T follicular helper cell (primary cell): ENCODE measurements at regions not wholly inside any gene's neighbourhood (a gene's known extent, or its start where the extent isn't known, plus 50 kb on each side); places are given as distances from the start of the nearest gene placed in this dataset.

Experiments
- DNase-seq: peaks from one replicate; pipeline ENCODE4 v3.0.0-alpha.2; 2020; ENCODE audit warnings: low read depth

DNA sequence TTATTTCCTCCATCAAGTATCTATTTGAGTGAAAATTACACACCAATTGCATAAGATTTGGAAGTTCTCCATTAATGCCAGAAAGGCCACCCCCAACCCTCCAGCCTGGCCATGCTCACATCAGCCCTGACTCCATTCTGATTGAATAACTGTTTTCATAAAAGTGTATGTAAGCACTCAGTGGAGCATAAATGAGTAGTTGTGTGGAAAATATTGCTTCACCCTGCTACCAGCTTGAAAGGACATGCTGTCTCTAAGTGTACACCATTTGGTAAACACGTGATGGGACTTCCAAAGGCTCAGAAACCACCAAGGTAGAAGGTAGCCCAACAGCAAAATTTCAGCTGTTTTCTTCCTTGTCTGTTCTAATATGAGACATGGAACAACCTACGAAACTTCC, 393.8 kb downstream of the ZNF385D start:
- DNase-seq, result no peak

- no peak for DNase-seq
These were observed 394.6 kb downstream of the ZNF385D start for GRCh38 chr3:21356402-21356801.

- no peak for DNase-seq
These were observed 405.5 kb downstream of the ZNF385D start for GRCh38 chr3:21345382-21345976.

DNA sequence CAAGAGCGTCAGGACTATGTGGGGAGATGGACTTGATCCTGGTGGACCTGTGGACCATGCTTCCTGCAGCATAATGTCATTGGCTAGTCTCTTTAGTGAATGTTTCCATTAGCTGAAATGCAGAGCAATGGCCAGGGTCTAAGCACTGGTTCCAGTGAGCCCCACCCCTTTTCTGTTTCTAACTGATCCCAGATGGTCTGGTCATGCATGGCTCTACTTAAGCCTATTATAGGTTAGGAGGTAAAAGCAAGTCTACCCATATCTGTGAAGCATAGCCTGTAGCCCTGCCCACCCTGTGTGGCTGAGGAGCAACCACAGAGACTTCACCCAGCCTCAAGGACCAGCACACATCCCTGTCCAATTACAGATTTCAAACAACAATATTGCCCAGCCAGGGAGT, 419.2 kb downstream of the ZNF385D start:
- DNase-seq, result no peak

DNA sequence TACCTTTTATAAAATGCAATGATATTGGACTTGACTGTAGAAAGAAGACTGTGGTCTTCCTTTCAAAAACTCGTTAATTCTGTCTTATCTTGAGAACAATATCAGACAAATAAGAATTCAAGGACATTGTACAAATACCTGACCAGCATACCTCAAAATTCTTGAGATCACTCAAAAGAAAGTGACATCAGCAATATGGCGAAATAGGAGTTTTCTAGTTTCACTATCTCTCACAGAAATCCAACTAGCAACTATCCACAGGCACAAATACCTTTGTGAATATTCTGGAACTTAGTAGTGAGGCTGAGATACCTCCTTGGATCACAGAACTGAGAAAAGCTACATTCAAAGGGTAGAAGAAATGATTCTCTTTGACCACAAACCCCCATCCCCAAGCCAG, 419.7 kb downstream of the ZNF385D start:
- no peak for DNase-seq

DNA sequence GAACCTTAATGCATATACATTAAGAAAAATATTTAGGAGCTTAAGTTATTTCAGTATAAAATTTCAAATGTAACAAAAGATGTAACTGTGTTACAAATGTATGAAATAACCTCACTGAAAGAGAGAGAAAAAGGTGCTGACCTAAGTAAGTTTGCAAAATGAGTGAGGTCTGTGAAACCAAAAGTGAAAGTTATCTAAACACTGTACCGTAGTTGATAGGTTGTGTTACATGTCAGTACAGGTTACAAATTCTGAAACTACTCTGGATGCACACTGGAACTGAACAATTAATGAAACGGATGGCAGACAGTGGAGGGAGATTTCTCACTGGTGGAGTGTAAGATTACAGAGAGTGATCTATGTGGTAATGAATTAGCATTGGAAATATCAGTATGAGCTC, 420.7 kb downstream of the ZNF385D start:
- DNase-seq, result no peak

GRCh38 chr3:21328711-21329390, 422.2 kb downstream of the ZNF385D start:
- DNase-seq, result no peak

- DNase-seq, result no peak
These were observed 424.1 kb downstream of the ZNF385D start for GRCh38 chr3:21326704-21327475.

DNA sequence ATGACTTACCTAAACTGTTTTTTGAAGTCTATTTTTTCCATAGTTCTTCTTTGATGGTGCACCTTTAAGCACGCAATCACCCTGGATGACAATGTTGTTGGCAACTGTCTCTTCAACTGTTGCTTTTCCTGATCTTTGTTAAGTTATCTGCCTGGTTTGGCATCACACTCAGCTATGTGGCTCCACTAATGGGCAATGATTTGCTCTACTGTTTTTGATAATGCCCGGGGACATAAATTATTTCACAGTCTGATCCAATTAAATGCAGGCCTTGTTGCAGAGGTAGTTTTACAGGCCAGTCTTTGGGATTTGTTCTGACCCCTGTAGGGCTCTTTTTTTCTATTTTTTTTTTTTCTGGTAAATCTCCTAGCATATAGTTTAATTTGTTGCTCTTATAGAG, 436.3 kb downstream of the ZNF385D start:
- no peak for DNase-seq

- no peak for DNase-seq
These were observed 440.1 kb downstream of the ZNF385D start for GRCh38 chr3:21310891-21311290.

- no peak for DNase-seq
These were observed 440.8 kb downstream of the ZNF385D start for GRCh38 chr3:21310161-21310560.

DNA sequence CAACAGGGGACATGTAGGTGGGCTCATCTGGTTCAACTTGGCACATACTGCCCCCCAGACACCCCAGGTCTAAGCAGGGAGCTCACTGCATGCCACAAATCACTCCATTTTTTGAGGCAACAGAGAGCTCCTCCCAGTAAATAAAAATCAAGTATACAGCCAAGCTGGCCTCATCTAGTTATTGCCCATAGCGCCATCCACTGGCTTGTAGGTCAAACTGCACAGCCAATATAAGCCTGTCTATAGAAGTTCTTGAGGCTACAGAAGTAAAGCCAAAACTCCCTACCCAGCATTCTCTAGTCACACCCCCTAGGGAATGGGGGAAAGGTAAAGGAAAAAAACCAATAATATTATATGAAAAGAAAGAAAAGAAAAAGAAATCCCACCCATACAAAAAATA, 453.7 kb downstream of the ZNF385D start:
- DNase-seq, result no peak

DNA sequence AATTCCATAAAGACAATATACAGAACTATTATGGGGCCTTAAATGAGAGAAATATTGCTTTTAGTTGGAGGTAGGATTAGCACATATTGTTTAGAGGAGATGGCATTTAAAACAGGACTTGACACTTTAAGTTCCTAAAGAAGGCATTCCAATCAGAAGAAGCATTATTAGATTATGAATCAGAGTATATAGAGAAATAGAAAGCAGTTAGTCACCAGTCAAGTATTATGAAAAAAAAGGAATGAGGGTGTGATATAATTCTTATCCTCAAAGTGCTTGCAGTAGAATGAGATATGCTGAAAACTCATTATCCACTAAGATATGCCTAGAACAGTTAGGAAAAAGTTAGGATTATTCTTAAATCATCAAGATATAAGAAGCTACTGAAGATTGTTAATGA, 456.2 kb downstream of the ZNF385D start:
- no peak for DNase-seq

DNA sequence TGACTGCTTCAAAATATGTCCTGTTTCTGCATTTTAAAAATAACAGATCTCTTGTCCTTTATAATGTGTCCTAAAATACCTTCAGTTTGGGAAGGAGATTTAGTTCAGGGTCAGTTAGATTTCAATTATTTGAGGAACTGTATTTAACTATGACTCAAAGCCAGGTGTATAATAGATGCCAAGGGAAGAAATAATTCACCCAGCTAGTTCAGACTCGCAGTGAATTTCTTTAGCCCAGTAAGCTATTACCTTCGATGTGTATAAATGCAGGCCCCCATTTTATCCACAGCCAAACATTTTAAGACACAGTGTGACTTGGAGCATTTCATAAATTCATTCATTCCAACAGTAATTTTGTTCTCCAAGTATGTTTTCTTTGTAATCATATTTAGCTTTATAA, 458.0 kb downstream of the ZNF385D start:
- DNase-seq, result no peak

- DNase-seq, result no peak
These were observed 460.5 kb downstream of the ZNF385D start for GRCh38 chr3:21290557-21290956.

GRCh38 chr3:21274079-21274571, 476.9 kb downstream of the ZNF385D start:
- no peak for DNase-seq

DNA sequence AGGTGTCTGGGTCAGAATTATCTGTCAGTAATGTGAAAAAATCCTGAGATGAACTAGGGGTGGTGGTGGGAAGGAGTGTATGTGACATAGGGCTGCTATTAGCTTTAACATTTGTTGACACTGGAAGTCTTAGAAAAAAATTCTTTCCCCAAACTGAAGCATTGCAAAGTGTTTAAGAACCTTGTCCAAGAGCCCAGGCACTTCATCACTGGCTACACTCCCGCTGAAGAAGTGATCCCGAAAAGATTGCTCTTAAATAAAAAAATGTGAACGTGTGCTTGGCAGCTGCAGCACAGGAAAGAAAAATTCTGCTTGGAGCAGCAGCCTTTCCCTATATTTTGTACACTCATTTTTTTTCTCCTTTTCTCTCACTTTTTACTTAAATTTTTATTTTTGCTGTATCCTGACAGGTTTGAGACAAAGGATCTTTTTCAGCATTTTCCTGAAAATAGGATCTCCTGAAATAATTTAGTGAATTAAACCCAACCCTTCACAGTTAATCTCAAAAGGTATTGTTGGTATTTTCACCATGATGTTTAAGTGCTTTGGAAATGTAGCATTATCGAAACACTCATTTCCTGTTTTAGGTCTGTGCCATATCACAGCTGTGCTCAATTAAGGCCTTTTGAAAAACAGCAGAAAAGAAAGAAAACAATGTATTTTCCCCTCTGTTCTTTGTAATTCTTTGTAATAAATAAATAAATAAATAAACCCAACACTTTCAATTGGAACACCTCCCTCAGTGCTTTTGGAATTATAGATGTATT, 477.6 kb downstream of the ZNF385D start:
- no peak for DNase-seq

DNA sequence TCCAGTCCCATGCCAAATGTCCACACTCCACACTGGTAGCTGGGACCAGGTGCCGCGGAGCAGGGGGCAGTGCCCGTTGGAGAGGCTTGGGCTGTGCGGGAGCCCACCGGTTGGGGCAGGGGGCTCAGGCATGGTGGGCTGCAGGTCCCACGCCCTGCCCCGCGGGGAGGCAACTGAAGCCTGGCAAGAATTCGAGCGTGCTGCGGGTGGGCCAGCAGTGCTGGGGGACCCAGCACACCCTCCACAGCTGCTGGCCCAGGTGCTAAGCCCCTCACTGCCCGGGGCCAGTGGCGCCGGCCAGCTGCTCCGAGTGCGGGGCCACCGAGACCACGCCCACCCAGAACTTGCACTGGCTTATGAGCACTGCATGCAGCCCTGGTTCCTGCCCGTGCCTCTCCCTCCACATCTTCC, 479.4 kb downstream of the ZNF385D start:
- DNase-seq, result no peak

- no peak for DNase-seq
These were observed 481.1 kb downstream of the ZNF385D start for GRCh38 chr3:21269882-21270281.

GRCh38 chr3:21260507-21260906, 490.5 kb downstream of the ZNF385D start:
- no peak for DNase-seq

DNA sequence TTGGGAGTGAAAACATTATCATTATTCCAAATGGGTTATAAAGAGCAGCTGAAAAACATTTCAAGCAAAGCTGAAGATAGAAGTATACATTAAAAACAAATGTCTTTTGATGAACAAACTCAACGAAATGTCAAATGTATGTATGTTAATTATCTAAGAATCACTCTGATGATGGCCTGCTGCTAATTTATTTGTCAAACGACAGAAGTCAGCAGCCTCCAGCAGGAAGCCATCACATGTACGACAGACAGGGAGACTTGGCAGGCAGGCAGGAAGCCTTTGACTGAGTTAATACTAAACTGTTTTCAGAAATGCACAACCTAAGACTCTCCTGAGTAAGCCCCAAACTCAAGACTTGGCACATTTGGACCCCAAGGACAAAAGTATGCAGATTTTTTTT, 491.1 kb downstream of the ZNF385D start:
- DNase-seq, result no peak

- DNase-seq, result no peak
These were observed 494.1 kb downstream of the ZNF385D start for GRCh38 chr3:21256932-21257331.
